Activated CD8-positive, alpha-beta memory T cell treated with anti-CD3 and anti-CD28 coated beads for 1 hour (primary cell): ENCODE measurements at regions not wholly inside any gene's neighbourhood (a gene's known extent, or its start where the extent isn't known, plus 50 kb on each side); places are given as distances from the start of the nearest gene placed in this dataset.

ENCODE experiments used
- DNase-seq, 2 donors: peaks; one replicate each; pipeline ENCODE4 v3.0.0-alpha.2; 2020; ENCODE audit warnings: low read depth in 1 of 2; ENCODE audit errors: extremely low read depth in 1 of 2

GRCh38 chr10:62545160-62546066, 171.2 kb downstream of the ZNF365 start:
- no peak for DNase-seq

- DNase-seq = no peak
Measured at GRCh38 chr10:62548686-62549085, 174.5 kb downstream of the ZNF365 start.

- DNase-seq = no peak
Measured at GRCh38 chr10:62550173-62550572, 176.0 kb downstream of the ZNF365 start.

DNA sequence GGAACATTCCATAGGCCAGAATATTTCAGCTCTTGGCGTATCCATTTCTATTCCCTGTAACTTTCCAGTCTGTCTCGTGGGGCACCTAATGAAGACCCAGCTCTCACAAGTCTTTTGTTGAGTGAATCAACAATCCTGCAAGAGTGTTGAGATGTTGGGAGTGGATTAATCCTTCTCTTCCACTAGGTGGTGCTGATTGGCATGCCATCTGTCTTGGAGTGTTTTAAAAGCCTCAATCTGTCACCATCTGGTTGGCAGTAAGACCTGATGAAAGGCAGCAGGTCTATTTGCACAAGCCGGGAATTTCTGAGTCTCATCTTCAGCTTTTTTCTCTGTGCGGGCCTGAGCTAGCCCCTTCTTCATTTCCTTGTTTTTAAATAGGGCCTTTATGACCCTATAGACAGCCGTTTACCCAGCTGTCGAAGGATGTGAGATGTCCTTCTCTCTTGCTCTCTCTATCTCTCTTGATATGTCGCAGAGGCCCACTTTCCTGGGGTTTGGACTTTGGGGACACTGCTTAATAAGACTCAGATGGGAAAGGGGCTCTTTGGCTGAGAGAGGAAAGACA, 180.5 kb downstream of the ZNF365 start:
- DNase-seq = no peak

DNA sequence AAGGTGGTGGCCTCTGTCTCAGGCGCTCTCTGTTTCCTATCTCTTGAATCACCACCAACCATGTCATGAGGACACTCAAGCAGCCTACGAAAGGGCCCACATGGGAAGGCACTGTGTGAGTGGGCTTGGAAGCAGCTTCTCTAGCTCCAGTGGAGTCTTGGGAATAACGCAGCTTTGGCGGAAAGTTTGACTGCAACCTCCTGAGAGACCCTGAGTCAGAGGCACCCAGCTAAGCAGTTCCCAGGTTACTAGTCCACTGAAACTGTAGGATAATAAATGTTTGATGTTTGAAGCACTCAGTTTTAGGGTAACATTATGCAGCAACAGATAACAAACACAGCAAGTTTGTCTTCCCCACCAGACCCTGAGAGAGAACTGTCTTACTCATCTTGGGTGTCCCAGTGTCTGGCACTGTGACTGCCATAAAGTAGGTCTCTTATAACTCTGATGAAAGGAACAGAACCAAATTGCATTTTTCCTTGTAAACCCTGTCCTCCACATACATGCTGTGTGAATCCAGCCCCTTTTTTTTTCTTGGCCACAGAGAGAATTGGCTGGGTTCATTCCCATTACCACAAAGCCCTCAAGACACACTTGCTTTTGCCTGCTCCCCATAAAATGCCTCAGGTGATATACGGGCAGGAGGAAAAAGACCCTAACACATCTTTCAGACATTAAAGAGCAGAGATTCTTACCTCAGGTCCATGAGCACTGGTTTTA, 185.5 kb downstream of the ZNF365 start:
- DNase-seq = no peak

DNA sequence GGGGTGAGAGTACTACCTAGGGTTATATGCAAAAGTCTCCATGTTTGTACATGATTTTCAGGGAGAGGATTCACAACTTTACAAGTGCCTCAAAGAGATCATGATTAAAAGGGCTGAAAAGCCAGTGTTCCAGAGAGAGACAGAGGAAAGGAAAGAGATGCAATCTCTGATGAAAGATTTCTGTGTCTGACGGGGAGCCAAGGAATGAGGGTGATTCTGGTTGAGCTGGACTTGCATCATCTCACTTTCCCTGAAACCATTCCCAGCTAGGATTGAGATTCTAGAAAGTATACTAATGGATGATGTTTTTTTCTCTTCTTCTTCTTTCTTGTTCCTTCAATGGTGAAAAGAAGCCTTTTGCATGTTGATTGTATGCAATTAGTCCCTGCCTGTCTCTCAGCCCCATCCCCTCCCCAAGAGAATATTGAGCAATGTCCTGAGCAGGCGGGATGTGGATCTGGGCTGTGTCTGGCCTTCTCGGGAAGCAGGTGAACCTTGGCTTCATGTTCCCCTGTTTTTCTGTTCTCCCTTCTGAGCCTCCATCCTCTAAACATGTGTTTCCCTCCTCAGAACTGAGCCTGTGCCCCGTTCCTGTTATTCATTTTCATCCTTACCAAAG, 186.1 kb downstream of the ZNF365 start:
- DNase-seq = no peak

- no peak for DNase-seq
Measured at GRCh38 chr10:62561151-62561550, 187.0 kb downstream of the ZNF365 start.

GRCh38 chr10:62562101-62562500, 187.9 kb downstream of the ZNF365 start:
- no peak for DNase-seq

- DNase-seq = no peak
Measured at GRCh38 chr10:62562795-62563194, 188.6 kb downstream of the ZNF365 start.

GRCh38 chr10:62573929-62574328, 199.8 kb downstream of the ZNF365 start:
- DNase-seq = no peak

GRCh38 chr10:62577076-62577475, 202.9 kb downstream of the ZNF365 start:
- DNase-seq = no peak

- no peak for DNase-seq
Measured at GRCh38 chr10:62577666-62578291, 203.6 kb downstream of the ZNF365 start.

GRCh38 chr10:62578301-62578700, 204.1 kb downstream of the ZNF365 start:
- DNase-seq = no peak

DNA sequence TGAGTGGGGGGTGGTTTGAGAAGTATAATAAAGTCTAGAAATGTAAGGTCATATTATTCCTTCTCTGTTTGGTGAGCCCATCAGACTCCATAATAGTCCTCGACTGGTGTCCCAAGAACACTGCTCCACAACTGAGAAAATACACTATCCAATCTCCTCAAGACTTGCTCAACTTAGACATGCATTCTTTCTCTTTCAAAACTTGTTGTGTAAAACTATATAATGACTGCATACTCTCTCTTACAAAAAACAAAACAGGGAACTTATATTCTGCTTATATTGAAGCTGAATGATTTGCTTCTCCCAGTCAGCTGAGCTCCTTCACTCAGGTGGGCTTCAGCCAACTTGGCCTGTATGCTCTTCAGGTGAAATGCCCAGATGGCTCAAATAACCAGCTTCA, 204.7 kb downstream of the ZNF365 start:
- no peak for DNase-seq

- no peak for DNase-seq
Measured at GRCh38 chr10:62580396-62580795, 206.2 kb downstream of the ZNF365 start.

GRCh38 chr10:62581351-62581750, 207.2 kb downstream of the ZNF365 start:
- no peak for DNase-seq

GRCh38 chr10:62582101-62582705, 208.0 kb downstream of the ZNF365 start:
- DNase-seq = no peak

- no peak for DNase-seq
Measured at GRCh38 chr10:62582804-62583208, 208.6 kb downstream of the ZNF365 start.

DNA sequence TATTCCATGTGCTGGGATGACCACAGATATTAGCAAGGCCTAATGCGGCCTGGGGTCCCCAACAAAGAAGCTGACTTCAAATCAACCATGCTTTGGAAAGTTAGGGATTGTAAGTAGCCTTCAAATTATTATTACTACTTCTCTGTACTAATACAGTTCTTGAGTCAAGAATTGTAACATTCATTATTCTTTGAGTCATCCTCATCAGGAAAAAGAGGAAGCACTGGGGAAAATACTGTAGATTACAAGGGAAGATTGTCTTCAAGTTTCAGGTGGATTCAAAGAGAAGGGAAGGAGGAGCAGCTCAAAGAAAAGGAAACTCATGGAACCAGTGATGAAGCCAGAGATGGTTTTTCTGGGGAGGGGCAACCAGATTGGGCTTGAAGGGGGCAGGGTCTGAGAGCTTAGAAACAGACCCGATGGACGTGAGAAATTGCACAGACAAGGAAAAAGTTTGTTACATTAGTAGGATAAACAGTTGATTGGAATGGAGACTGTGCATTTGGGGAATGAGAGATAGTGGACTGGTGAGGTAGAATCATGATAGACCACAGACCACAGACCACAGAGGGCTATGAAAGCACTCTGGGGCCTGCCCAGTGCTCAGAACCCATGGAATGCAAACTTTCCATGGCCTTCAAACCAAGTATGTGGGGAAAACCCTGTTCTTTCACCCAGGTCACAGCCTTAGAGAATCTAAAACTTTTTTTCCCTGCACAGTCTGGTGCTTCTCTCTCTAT, 209.9 kb downstream of the ZNF365 start:
- DNase-seq = no peak

DNA sequence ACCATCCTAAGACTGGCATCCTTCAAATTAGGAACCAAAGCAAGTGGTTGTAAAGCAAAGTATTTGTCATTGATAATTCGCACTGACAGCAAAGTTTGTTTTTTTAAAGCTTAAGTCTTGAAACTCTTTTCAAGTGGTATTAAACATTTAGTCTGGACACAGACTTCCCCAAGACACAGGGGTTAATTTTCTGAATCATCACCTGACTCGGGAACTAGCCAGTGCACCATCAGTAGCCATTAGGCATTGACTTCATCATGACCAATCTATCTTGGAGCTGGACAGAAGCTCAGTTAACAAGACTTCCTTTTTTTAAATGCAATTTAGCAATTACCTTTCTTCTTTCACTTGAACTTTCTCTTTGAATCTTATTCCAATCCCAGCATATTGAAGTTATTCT, 210.6 kb downstream of the ZNF365 start:
- no peak for DNase-seq
